ENCODE measurements at regions not wholly inside any gene's neighbourhood (a gene's known extent, or its start where the extent isn't known, plus 50 kb on each side); places are given as distances from the start of the nearest gene placed in this dataset.

DNA sequence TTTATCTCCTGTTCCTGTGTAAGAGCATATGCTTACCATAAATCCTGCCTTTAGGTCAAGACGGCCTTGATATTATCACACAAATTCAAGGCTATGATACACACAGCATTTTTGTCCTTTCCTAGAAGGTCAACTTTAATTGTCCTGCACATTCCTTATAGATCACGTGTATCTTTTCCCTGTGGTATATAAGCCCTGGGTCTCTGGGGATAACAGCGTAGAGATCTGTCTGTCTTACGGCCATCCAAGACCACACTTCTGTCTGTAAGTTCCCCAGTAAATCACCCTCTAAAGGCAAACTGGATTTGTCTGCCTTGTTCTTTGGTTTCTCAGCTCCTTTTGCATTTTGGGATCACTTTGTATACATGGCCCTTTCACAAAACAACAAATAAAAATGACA lies 69.5 kb upstream of the TCL1B start:
- no peaks in the 10 kb centered on the region for H3K36me3 ChIP-seq (ENCODE audit: control insufficient read depth in 4 of 4, insufficient read depth in 3 of 4, low read depth in 1 of 4, low read length in 3 of 4)
- no peaks in the 10 kb centered on the region for H3K4me1 ChIP-seq (ENCODE audit: control insufficient read depth in 4 of 4, insufficient read depth in 4 of 4, low read length in 3 of 4)
- DNase-seq (ENCODE audit: low spot score): no peak
- H3K27me3 ChIP-seq (ENCODE audit: control insufficient read depth in 4 of 4, insufficient read depth in 4 of 4, low read length in 3 of 4): no peaks in the 10 kb centered on the region
- H3K9ac ChIP-seq (ENCODE audit: low read depth in 1 of 2, low read length in 2 of 2): no peak overlapping the region
- TF ChIP-seq, protein P1, sequence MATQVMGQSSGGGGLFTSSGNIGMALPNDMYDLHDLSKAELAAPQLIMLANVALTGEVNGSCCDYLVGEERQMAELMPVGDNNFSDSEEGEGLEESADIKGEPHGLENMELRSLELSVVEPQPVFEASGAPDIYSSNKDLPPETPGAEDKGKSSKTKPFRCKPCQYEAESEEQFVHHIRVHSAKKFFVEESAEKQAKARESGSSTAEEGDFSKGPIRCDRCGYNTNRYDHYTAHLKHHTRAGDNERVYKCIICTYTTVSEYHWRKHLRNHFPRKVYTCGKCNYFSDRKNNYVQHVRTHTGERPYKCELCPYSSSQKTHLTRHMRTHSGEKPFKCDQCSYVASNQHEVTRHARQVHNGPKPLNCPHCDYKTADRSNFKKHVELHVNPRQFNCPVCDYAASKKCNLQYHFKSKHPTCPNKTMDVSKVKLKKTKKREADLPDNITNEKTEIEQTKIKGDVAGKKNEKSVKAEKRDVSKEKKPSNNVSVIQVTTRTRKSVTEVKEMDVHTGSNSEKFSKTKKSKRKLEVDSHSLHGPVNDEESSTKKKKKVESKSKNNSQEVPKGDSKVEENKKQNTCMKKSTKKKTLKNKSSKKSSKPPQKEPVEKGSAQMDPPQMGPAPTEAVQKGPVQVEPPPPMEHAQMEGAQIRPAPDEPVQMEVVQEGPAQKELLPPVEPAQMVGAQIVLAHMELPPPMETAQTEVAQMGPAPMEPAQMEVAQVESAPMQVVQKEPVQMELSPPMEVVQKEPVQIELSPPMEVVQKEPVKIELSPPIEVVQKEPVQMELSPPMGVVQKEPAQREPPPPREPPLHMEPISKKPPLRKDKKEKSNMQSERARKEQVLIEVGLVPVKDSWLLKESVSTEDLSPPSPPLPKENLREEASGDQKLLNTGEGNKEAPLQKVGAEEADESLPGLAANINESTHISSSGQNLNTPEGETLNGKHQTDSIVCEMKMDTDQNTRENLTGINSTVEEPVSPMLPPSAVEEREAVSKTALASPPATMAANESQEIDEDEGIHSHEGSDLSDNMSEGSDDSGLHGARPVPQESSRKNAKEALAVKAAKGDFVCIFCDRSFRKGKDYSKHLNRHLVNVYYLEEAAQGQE (IDR thresholded peaks at IDR 0.05): no peak
- no peak for TF ChIP-seq EGR1 (IDR thresholded peaks at IDR 0.05; ENCODE audit: low read depth in 2 of 2)
- H3K4me3 ChIP-seq (ENCODE audit: low read depth in 1 of 3, low read length in 3 of 3): no peak overlapping the region
- 66% methylated on average over 4 of the region's 4 CpGs for WGBS
- no peaks in the 10 kb centered on the region for H3K9me3 ChIP-seq (ENCODE audit: control insufficient read depth in 4 of 4, low read length in 3 of 4)
- no peak overlapping the region for H3K27ac ChIP-seq (ENCODE audit: low read depth in 1 of 2, low read length in 2 of 2)

DNA sequence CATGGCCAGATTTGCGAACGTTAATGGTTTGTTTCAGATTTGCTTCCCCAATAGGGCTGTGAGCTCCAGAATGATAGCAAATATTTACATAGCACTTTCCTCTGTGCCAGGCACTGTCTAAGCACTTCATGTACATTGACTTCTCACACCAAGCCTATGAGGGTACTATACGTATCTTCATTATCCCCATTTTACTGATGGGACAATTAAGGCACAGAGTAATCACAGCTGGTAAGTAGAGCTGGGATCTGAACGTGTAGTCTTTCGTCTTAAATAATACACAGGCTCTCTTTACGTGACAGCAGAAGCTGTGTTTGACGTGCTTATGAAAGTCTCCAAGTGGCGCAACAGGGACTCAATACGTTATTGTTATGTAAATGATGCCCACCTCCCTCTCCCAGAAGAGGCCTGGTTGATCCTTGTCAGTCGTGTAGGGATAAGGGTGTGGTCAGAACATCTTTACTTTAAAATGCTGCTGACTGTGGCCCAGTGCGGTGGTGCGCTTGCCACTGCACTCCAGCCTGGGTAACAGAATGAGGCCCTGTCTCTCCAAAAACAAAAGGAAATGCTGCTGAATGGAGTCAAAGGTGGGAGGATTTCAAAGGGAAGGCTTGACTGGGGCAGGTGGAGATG lies 66.3 kb upstream of the TCL1B start:
- H3K4me1 ChIP-seq (ENCODE audit: control insufficient read depth in 4 of 4, insufficient read depth in 4 of 4, low read length in 3 of 4): no peaks in the 10 kb centered on the region
- 74% methylated on average over 12 of the region's 12 CpGs for WGBS

More for the DNA sequence above, 66.3 kb upstream of the TCL1B start:
- Histone ChIP-seq H3K9me3 (ENCODE audit: control insufficient read depth in 4 of 4, low read length in 3 of 4) (peaks cover 0 to 4% (median 0%) of the 10 kb centered on the region in 4 donors), H3K36me3 (ENCODE audit: control insufficient read depth in 4 of 4, insufficient read depth in 3 of 4, low read depth in 1 of 4, low read length in 3 of 4) (no peaks in the 10 kb centered on the region), H3K9ac (ENCODE audit: low read depth in 1 of 2, low read length in 2 of 2) (no peak overlapping the region), H3K4me3 (ENCODE audit: low read depth in 1 of 3, low read length in 3 of 3) (no peak overlapping the region), H3K27me3 (ENCODE audit: control insufficient read depth in 4 of 4, insufficient read depth in 4 of 4, low read length in 3 of 4) (no peaks in the 10 kb centered on the region), H3K27ac (ENCODE audit: low read depth in 1 of 2, low read length in 2 of 2) (no peak overlapping the region)
- DNase-seq (ENCODE audit: low spot score): no peak
- TF ChIP-seq YY1 (IDR thresholded peaks at IDR 0.05) (no peak), RXRA (IDR thresholded peaks at IDR 0.05) (no peak), FOXA1 (IDR thresholded peaks at IDR 0.05) (no peak), EGR1 (IDR thresholded peaks at IDR 0.05; ENCODE audit: low read depth in 2 of 2) (no peak), TAF1 (conservative IDR thresholded peaks at IDR 0.05) (no peak), GABPA (IDR thresholded peaks at IDR 0.05 in 1 of 2, conservative IDR thresholded peaks at IDR 0.05 in 1 of 2) (no peak), NR2F2 (IDR thresholded peaks at IDR 0.05) (no peak), HNF4G (IDR thresholded peaks at IDR 0.05) (no peak), HNF4A (conservative IDR thresholded peaks at IDR 0.05) (no peak)
- TF ChIP-seq, protein P2, sequence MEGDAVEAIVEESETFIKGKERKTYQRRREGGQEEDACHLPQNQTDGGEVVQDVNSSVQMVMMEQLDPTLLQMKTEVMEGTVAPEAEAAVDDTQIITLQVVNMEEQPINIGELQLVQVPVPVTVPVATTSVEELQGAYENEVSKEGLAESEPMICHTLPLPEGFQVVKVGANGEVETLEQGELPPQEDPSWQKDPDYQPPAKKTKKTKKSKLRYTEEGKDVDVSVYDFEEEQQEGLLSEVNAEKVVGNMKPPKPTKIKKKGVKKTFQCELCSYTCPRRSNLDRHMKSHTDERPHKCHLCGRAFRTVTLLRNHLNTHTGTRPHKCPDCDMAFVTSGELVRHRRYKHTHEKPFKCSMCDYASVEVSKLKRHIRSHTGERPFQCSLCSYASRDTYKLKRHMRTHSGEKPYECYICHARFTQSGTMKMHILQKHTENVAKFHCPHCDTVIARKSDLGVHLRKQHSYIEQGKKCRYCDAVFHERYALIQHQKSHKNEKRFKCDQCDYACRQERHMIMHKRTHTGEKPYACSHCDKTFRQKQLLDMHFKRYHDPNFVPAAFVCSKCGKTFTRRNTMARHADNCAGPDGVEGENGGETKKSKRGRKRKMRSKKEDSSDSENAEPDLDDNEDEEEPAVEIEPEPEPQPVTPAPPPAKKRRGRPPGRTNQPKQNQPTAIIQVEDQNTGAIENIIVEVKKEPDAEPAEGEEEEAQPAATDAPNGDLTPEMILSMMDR (IDR thresholded peaks at IDR 0.05; ENCODE audit: low read depth, low read length, missing input control): no peak
- TF ChIP-seq, protein P1 (IDR thresholded peaks at IDR 0.05): no peak
- TF ChIP-seq, protein P3, sequence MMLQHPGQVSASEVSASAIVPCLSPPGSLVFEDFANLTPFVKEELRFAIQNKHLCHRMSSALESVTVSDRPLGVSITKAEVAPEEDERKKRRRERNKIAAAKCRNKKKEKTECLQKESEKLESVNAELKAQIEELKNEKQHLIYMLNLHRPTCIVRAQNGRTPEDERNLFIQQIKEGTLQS (IDR thresholded peaks at IDR 0.05): no peak

All from liver (tissue), 8 donors.